H9 (cell line): ENCODE measurements at regions not wholly inside any gene's neighbourhood (a gene's known extent, or its start where the extent isn't known, plus 50 kb on each side); places are given as distances from the start of the nearest gene placed in this dataset.

Source experiments
- DNase-seq: peaks from one replicate; pipeline ENCODE4 v3.0.0-alpha.2; 2017
- H2AFZ ChIP-seq: one replicate; pipeline ENCODE4 v1.6.1; 2013; ENCODE audit warnings: mild to moderate bottlenecking, low read length, control low read depth, moderate library complexity
- H2AK5ac ChIP-seq: 2 replicates; pipeline ENCODE4 v1.6.1; 2013; ENCODE audit warnings: low read length, control low read depth, mixed read lengths; ENCODE audit not compliant: insufficient read length
- H2BK120ac ChIP-seq: one replicate; pipeline ENCODE4 v1.6.1; 2013; ENCODE audit warnings: low read depth, mild to moderate bottlenecking, low read length, control low read depth, inconsistent platforms; ENCODE audit not compliant: poor library complexity, severe bottlenecking
- H2BK12ac ChIP-seq: 2 replicates; pipeline ENCODE4 v1.6.1; 2013; ENCODE audit warnings: low read length, control low read depth, mixed read lengths, low read depth; ENCODE audit not compliant: insufficient read length
- H2BK15ac ChIP-seq: 2 replicates; pipeline ENCODE4 v1.6.1; 2013; ENCODE audit warnings: low read depth, low read length, control low read depth
- H2BK20ac ChIP-seq: one replicate; pipeline ENCODE4 v1.6.1; 2013; ENCODE audit warnings: low read depth, mild to moderate bottlenecking, low read length, control low read depth, inconsistent platforms; ENCODE audit not compliant: poor library complexity, severe bottlenecking
- H2BK5ac ChIP-seq: 2 replicates; pipeline ENCODE4 v1.6.1; 2013; ENCODE audit warnings: low read length, control low read depth, mixed read lengths; ENCODE audit not compliant: insufficient read length
- H3K14ac ChIP-seq: 2 replicates; pipeline ENCODE4 v1.6.1; 2013; ENCODE audit warnings: low read length, control low read depth; ENCODE audit not compliant: insufficient read depth
- H3K18ac ChIP-seq: 2 replicates; pipeline ENCODE4 v1.6.1; 2013; ENCODE audit warnings: low read depth, mild to moderate bottlenecking, mixed read lengths, low read length, control low read depth; ENCODE audit not compliant: insufficient read length
- H3K23ac ChIP-seq: 2 replicates; pipeline ENCODE4 v1.6.1; 2013; ENCODE audit warnings: low read length, control low read depth, mixed read lengths, low read depth; ENCODE audit not compliant: insufficient read length
- H3K23me2 ChIP-seq: 2 replicates; pipeline ENCODE4 v1.6.1; 2013; ENCODE audit warnings: low read depth, mild to moderate bottlenecking, mixed read lengths, low read length, control low read depth; ENCODE audit not compliant: insufficient read length, poor library complexity, severe bottlenecking
- H3K27ac ChIP-seq: 2 replicates; pipeline ENCODE4 v1.5.1; 2013; ENCODE audit warnings: low read length, control low read depth, mixed read lengths, low read depth; ENCODE audit not compliant: insufficient read length
- H3K27me3 ChIP-seq: 2 replicates; pipeline ENCODE4 v1.6.1; 2013; ENCODE audit warnings: low read length, control low read depth, inconsistent platforms; ENCODE audit not compliant: insufficient read depth
- H3K4ac ChIP-seq: 2 replicates; pipeline ENCODE4 v1.6.1; 2013; ENCODE audit warnings: low read depth, mild to moderate bottlenecking, control low read depth, inconsistent platforms, low read length, moderate library complexity
- H3K4me1 ChIP-seq: 2 replicates; pipeline ENCODE4 v1.6.1; 2013; ENCODE audit warnings: low read length, control low read depth, inconsistent platforms; ENCODE audit not compliant: insufficient read depth
- H3K4me2 ChIP-seq: 2 replicates; pipeline ENCODE4 v1.6.1; 2013; ENCODE audit warnings: low read length, control low read depth, mixed read lengths; ENCODE audit not compliant: insufficient read length, insufficient read depth
- H3K56ac ChIP-seq: 2 replicates; pipeline ENCODE4 v1.6.1; 2013; ENCODE audit warnings: low read depth, mild to moderate bottlenecking, mixed read lengths, low read length, control low read depth; ENCODE audit not compliant: insufficient read length
- H3K79me1 ChIP-seq: 2 replicates; pipeline ENCODE4 v1.6.1; 2013; ENCODE audit warnings: low read depth, mild to moderate bottlenecking, moderate library complexity, low read length, control low read depth, inconsistent platforms; ENCODE audit not compliant: insufficient read depth, poor library complexity, severe bottlenecking
- H3K79me2 ChIP-seq: 2 replicates; pipeline ENCODE4 v1.6.1; 2013; ENCODE audit warnings: low read length, control low read depth, inconsistent platforms; ENCODE audit not compliant: insufficient read depth
- H3K9ac ChIP-seq: 2 replicates; pipeline ENCODE4 v1.6.1; 2013; ENCODE audit warnings: low read length, control low read depth, mixed read lengths; ENCODE audit not compliant: insufficient read length; ENCODE audit errors: extremely low read depth
- H3K9me3 ChIP-seq: one replicate; pipeline ENCODE4 v1.6.1; 2013; ENCODE audit warnings: low read depth, low read length, inconsistent platforms; ENCODE audit not compliant: control insufficient read depth
- H3T11ph ChIP-seq: one replicate; pipeline ENCODE4 v1.6.1; 2013; ENCODE audit warnings: mild to moderate bottlenecking, low read length, control low read depth, inconsistent platforms
- H4K20me1 ChIP-seq: one replicate; pipeline ENCODE4 v1.6.1; 2013; ENCODE audit not compliant: control insufficient read depth, insufficient read length, insufficient read depth
- H4K5ac ChIP-seq: 2 replicates; pipeline ENCODE4 v1.6.1; 2013; ENCODE audit warnings: low read depth, mild to moderate bottlenecking, mixed read lengths, low read length, control low read depth; ENCODE audit not compliant: insufficient read length
- H4K8ac ChIP-seq: replicated peaks from 2 replicates; pipeline ENCODE4 v1.6.1; 2013; ENCODE audit warnings: low read length, control low read depth, mixed read lengths, low read depth; ENCODE audit not compliant: insufficient read length
- H4K91ac ChIP-seq: 2 replicates; pipeline ENCODE4 v1.6.1; 2013; ENCODE audit warnings: low read depth, mild to moderate bottlenecking, moderate library complexity, mixed read lengths, low read length, control low read depth; ENCODE audit not compliant: insufficient read length
- H3K27ac Mint-ChIP-seq, 3 experiments: 2 replicates in 2 of 3; 3 replicates in 1 of 3; pipeline ENCODE4 v1.8.0; 2020 to 2021; ENCODE audit warnings: mixed read lengths in 3 of 3, mild to moderate bottlenecking in 1 of 3, moderate library complexity in 1 of 3
- H3K27me3 Mint-ChIP-seq: 2 replicates; pipeline ENCODE4 v1.8.0; 2021; ENCODE audit warnings: low read depth, mild to moderate bottlenecking, moderate library complexity, mixed read lengths
- H3K36me3 Mint-ChIP-seq, 3 experiments: 2 replicates in 2 of 3; 3 replicates in 1 of 3; pipeline ENCODE4 v1.8.0; 2020 to 2021; ENCODE audit warnings: low read depth in 3 of 3, mixed read lengths in 3 of 3; ENCODE audit not compliant: insufficient read depth in 1 of 3
- H3K4me1 Mint-ChIP-seq, 2 experiments: 2 replicates each; pipeline ENCODE4 v1.8.0; 2020; ENCODE audit warnings: mixed read lengths in 2 of 2
- H3K4me3 Mint-ChIP-seq, 2 experiments: 2 replicates in 1 of 2; 3 replicates in 1 of 2; pipeline ENCODE4 v1.8.0; 2020 to 2021; ENCODE audit warnings: mild to moderate bottlenecking in 2 of 2, mixed read lengths in 2 of 2, moderate library complexity in 1 of 2
- H3K9me3 Mint-ChIP-seq, 2 experiments: 2 replicates in 1 of 2; 3 replicates in 1 of 2; pipeline ENCODE4 v1.8.0; 2020; ENCODE audit warnings: mild to moderate bottlenecking in 2 of 2, mixed read lengths in 2 of 2, moderate library complexity in 1 of 2
- WGBS: extraction: QIAGEN DNeasy Blood & Tissue Kit; methylation state at CpG from one replicate; pipeline ENCODE4 v1.1.7; 2013; ENCODE audit warnings: missing lambda C conversion rate, low lambda C conversion rate, mixed read lengths; ENCODE audit not compliant: insufficient read length; ENCODE audit errors: extremely low coverage; 5-methylcytosine and 5-hydroxymethylcytosine counted together
- TF ChIP-seq, protein P1 (sequence below): fragments of 200-600 bp; sonication (generic); conservative IDR thresholded peaks from 3 replicates; pipeline ENCODE4 v1.8.0; 2021; ENCODE audit warnings: antibody characterized with exemption, mild to moderate bottlenecking

DNA sequence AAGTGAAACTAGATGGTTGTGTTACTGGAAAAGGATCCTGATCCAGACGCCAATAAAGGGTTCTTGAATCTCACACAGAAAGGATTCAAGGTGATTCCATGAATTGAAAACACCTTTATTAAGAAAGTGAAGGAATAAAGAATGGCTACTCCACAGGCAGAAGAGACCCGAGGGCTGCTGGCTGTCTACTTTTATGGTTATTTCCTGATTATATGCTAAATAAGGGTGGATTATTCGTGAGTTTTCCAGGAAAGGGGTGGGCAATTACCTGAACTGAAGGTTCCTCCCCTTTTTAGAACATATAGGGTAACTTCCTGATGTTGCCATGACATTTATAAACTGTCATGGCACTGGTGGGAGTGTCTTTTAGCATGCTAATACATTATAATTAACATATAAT, 50.9 kb upstream of the WARS2 start:
- H2AK5ac ChIP-seq = no peak overlapping the region
- H3T11ph ChIP-seq = no peak overlapping the region
- no peak overlapping the region for H3K18ac ChIP-seq
- no peak overlapping the region for H3K27ac ChIP-seq
- H4K91ac ChIP-seq = no peak overlapping the region
- no peak overlapping the region for H3K4me3 Mint-ChIP-seq
- H3K79me1 ChIP-seq = no peaks in the 10 kb centered on the region
- H2AFZ ChIP-seq = no peak overlapping the region
- H2BK5ac ChIP-seq = no peak overlapping the region
- H3K4ac ChIP-seq = no peak overlapping the region
- H3K4me1 Mint-ChIP-seq = no peaks in the 10 kb centered on the region
- no peak overlapping the region for H2BK20ac ChIP-seq
- no peaks in the 10 kb centered on the region for H3K9me3 ChIP-seq
- no peak for DNase-seq
- H2BK120ac ChIP-seq = no peak overlapping the region
- H3K56ac ChIP-seq = no peak overlapping the region
- H2BK15ac ChIP-seq = no peak overlapping the region
- H3K4me2 ChIP-seq = no peak overlapping the region
- H3K4me1 ChIP-seq = no peaks in the 10 kb centered on the region
- H3K27me3 ChIP-seq = no peaks in the 10 kb centered on the region
- no peaks in the 10 kb centered on the region for H4K20me1 ChIP-seq
- TF ChIP-seq, protein P1, sequence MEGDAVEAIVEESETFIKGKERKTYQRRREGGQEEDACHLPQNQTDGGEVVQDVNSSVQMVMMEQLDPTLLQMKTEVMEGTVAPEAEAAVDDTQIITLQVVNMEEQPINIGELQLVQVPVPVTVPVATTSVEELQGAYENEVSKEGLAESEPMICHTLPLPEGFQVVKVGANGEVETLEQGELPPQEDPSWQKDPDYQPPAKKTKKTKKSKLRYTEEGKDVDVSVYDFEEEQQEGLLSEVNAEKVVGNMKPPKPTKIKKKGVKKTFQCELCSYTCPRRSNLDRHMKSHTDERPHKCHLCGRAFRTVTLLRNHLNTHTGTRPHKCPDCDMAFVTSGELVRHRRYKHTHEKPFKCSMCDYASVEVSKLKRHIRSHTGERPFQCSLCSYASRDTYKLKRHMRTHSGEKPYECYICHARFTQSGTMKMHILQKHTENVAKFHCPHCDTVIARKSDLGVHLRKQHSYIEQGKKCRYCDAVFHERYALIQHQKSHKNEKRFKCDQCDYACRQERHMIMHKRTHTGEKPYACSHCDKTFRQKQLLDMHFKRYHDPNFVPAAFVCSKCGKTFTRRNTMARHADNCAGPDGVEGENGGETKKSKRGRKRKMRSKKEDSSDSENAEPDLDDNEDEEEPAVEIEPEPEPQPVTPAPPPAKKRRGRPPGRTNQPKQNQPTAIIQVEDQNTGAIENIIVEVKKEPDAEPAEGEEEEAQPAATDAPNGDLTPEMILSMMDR = no peak
- no peaks in the 10 kb centered on the region; a peak in 1 of 5 replicates for H3K9me3 Mint-ChIP-seq
- H3K14ac ChIP-seq = no peak overlapping the region
- no peak overlapping the region; a peak in 1 of 7 replicates for H3K27ac Mint-ChIP-seq
- WGBS = no CpG with 5 or more reads among the region's 3 CpGs
- no peaks in the 10 kb centered on the region for H3K27me3 Mint-ChIP-seq
- no peak overlapping the region for H3K23ac ChIP-seq
- H3K23me2 ChIP-seq = no peaks in the 10 kb centered on the region
- no peak overlapping the region for H4K5ac ChIP-seq
- no peak overlapping the region for H3K9ac ChIP-seq
- H4K8ac ChIP-seq = no peak overlapping the region
- H3K79me2 ChIP-seq = no peaks in the 10 kb centered on the region
- no peak overlapping the region for H2BK12ac ChIP-seq
- H3K36me3 Mint-ChIP-seq = no peaks in the 10 kb centered on the region
